Lower leg skin (tissue), 4 donors: ENCODE measurements at regions not wholly inside any gene's neighbourhood (a gene's known extent, or its start where the extent isn't known, plus 50 kb on each side); places are given as distances from the start of the nearest gene placed in this dataset.

Source experiments
- DNase-seq, 2 donors: peaks; one replicate each; pipeline ENCODE4 v3.0.0-alpha.2; 2019; ENCODE audit warnings: low spot score in 2 of 2
- H3K4me3 ChIP-seq: fragments of 200-600 bp; sonication (generic); 2 replicates; pipeline ENCODE4 v1.5.1; 2017; ENCODE audit warnings: mild to moderate bottlenecking, low read depth; ENCODE audit not compliant: poor library complexity, severe bottlenecking
- CTCF ChIP-seq, 3 donors: fragments of 450-650 bp; IDR thresholded peaks; one replicate each; pipeline ENCODE4 v1.5.1; 2016; ENCODE audit warnings: antibody characterized with exemption in 3 of 3, mild to moderate bottlenecking in 3 of 3, moderate library complexity in 2 of 3
- POLR2A ChIP-seq, 2 donors: fragments of 450-650 bp; IDR thresholded peaks; one replicate each; pipeline ENCODE4 v1.6.1; 2016 to 2017; ENCODE audit warnings: antibody characterized with exemption in 2 of 2, mild to moderate bottlenecking in 1 of 2, moderate library complexity in 1 of 2
- WGBS, 2 donors: methylation state at CpG; one replicate each; pipeline ENCODE4 v1.1.5; 2018; 5-methylcytosine and 5-hydroxymethylcytosine counted together
- intact Hi-C: fragments of 100-400 bp; cut with DNase I; formaldehyde crosslinking; loops from one replicate; pipeline ENCODE4 v1.15.0; 2023; ENCODE audit warnings: low total_unique reads

DNA sequence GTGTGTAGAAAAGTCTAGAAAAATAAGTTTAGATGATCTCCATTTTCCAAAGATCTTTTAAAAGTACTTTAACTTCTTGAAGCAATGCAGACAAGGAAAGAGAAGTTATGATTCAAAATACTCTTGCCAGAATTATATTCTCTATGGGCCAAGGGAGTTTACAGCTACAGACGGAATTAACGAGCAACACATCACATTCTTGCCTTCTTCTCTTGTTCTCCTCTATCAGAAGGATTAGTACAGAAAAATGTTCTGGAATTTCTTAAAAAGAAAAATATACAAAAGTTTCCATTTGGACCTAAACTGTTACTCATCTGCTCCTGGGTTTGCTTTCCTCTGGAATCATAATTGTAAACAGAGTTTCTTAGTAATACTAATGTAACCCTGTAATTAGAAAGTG is 284.7 kb upstream of the HSF2 start:
- no peak overlapping the region for H3K4me3 ChIP-seq
- intact Hi-C loops: no loop called here
- TF ChIP-seq CTCF (IDR thresholded peaks at IDR 0.05) (no peak), POLR2A (IDR thresholded peaks at IDR 0.05) (no peak)
- 48 to 56% methylated on average over 2 of the region's 2 CpGs for WGBS, 2 donors
- DNase-seq: no peak

DNA sequence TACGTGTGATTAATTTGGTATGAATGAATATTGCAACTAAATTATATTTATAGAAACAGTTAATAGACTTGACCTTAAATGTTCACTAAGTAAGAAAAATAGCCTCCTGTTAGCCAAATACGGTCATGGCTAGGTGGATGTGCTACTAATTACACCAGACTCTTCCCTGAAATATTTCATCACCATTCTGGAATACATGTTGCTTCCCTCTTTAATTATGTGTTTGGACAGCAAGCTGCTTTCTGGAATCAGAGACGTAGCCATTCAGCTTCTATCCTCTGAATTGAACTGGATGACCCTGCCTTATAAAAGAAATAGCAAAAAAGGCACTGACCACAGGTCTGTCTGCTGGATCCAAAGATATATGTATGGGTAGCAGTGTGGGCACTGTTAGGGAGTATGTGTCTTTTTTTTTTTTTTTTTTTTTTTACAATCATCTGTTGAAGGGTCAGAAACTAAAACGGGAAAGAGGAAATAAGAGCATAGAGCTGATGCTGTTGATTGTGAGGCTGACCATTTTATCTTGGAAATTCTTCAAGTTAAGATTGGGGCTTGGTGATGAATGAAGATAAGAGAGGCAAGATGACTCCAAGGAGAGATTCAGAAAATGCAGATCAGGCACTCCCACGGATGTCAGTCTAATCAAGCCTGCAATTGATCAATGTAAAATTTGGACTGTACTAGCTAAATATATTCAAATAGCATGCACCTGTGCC is 283.2 kb upstream of the HSF2 start:
- intact Hi-C loops: no loop called here

DNA sequence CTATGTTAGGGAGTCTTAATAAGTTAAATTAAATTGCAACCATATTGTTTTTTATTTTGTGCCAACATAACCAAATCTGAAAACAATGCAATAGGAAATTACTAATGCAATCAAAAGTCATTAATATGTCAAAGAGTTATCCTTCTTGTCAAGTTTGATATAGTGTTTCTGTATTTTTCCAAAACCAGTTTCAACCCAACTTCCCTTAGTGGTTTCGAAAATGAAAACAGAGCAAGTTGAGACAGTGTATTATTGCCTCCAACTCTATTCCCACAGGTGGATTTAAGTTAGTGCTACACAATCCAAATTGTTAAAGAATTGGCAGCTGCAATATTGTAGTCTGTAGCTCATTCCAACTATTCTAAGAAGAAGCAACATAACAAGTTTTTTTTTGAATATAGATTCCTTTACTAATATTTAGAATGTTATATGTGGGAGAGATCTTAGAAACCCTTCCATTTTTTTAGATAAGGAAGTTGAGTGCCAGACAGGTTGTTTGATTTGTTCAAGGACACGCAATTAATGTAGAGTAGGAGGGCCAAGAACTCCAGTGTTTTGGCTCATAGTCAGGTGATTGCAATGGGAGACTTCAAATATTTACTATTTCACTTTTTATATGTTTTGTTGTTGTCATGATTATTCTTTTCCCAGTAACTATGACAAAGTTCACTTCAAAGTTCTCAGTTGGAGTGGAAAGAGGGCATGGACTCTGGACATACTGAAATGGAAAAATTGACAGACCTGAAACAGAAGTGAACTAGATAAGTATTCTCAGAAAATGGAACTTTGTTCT is 282.4 kb upstream of the HSF2 start:
- no peak for DNase-seq
- TF ChIP-seq POLR2A (IDR thresholded peaks at IDR 0.05): no peak
- TF ChIP-seq CTCF (IDR thresholded peaks at IDR 0.05): no peak

More for the DNA sequence above, 283.2 kb upstream of the HSF2 start:
- H3K4me3 ChIP-seq: no peak overlapping the region
- no peak for DNase-seq
- WGBS, 2 donors: 20 to 21% methylated on average over 5 of the region's 5 CpGs
- no peak for TF ChIP-seq CTCF (IDR thresholded peaks at IDR 0.05)
- TF ChIP-seq POLR2A (IDR thresholded peaks at IDR 0.05): no peak

GRCh38 chr6:122118945-122119506 is 280.4 kb upstream of the HSF2 start:
- WGBS, 2 donors: 90 to 94% methylated on average over 1 of the region's 1 CpG
- intact Hi-C loops: no loop called here
- no peak for DNase-seq
- TF ChIP-seq POLR2A (IDR thresholded peaks at IDR 0.05) (no peak), CTCF (IDR thresholded peaks at IDR 0.05) (no peak)
- no peak overlapping the region for H3K4me3 ChIP-seq

More for the DNA sequence above, 282.4 kb upstream of the HSF2 start:
- intact Hi-C loops: no loop called here
- H3K4me3 ChIP-seq: no peak overlapping the region
- WGBS, 2 donors: 25 to 31% methylated on average over 2 of the region's 2 CpGs

DNA sequence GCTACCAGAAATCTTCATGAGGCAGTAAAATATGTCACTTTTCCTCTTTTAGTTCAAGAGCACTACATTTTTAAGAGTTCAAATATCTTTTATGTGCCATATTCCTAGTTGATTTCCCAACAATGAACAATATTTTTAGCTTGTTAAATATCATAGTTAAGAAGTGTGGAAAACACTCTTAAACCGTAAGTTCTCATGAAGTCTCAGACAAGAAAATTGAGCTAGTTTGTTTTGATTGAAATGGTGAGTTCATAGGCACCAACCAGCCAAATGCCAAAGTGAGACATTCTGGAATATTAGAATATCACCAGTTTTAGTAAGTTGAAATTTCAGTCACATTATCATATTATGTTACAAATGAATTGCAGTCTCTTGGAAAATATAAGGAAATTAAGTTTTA is 277.2 kb upstream of the HSF2 start:
- 53 to 60% methylated on average over 1 of the region's 1 CpG for WGBS, 2 donors
- no peak for TF ChIP-seq POLR2A (IDR thresholded peaks at IDR 0.05)
- no peak for TF ChIP-seq CTCF (IDR thresholded peaks at IDR 0.05)
- no peak overlapping the region for H3K4me3 ChIP-seq
- intact Hi-C loops: no loop called here
- no peak for DNase-seq
